Neural crest cell (in vitro differentiated cells): ENCODE measurements at regions not wholly inside any gene's neighbourhood (a gene's known extent, or its start where the extent isn't known, plus 50 kb on each side); places are given as distances from the start of the nearest gene placed in this dataset.
A peak's percentile ranks its signal among the peaks of the same experiment; 100 is the strongest.

Experiments
- DNase-seq: peaks from one replicate; pipeline ENCODE4 v3.0.0; 2021; ENCODE audit warnings: low read depth, mixed read lengths, low spot score
- H3K27ac Mint-ChIP-seq: one replicate; pipeline ENCODE4 v1.8.0; 2021; ENCODE audit warnings: mild to moderate bottlenecking, mixed read lengths; ENCODE audit not compliant: unreplicated experiment
- H3K27me3 Mint-ChIP-seq: 2 replicates; pipeline ENCODE4 v1.8.0; 2021; ENCODE audit warnings: low read depth, mild to moderate bottlenecking, mixed read lengths
- H3K36me3 Mint-ChIP-seq: 2 replicates; pipeline ENCODE4 v1.8.0; 2021; ENCODE audit warnings: low read depth, mild to moderate bottlenecking, mixed read lengths
- H3K4me1 Mint-ChIP-seq: 2 replicates; pipeline ENCODE4 v1.8.0; 2021; ENCODE audit warnings: mixed read lengths
- H3K4me3 Mint-ChIP-seq: one replicate; pipeline ENCODE4 v1.8.0; 2021; ENCODE audit warnings: mild to moderate bottlenecking, mixed read lengths
- H3K9me3 Mint-ChIP-seq: 2 replicates; pipeline ENCODE4 v1.8.0; 2021; ENCODE audit warnings: mixed read lengths
- TF ChIP-seq, protein P1 (sequence below): fragments of 200-600 bp; sonication (generic); conservative IDR thresholded peaks from 2 replicates; pipeline ENCODE4 v1.5.0; 2021; ENCODE audit warnings: antibody characterized with exemption, mild to moderate bottlenecking

DNA sequence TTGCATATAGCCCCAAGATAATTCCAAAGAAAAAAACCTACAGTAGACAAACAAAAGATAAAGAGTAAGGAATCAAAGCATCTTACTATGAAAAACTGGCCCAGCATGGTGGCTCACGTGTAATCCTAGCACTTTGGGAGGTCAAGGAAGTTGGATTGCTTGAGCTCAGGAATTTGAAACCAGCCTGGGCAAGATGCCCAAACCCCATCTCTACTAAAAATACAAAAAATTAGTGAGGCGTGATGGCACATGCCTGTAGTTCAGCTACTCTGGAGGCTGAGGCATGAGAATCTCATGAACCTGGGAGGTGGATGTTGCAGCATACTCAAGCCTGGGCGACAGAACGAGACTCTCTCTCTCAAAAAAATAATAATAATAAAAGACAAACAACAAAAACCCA is 764.7 kb upstream of the KIF2B start:
- Mint-ChIP-seq H3K27me3 (no peaks in the 10 kb centered on the region), H3K4me3 (no peak overlapping the region), H3K36me3 (no peaks in the 10 kb centered on the region), H3K27ac (no peak overlapping the region), H3K9me3 (peaks cover 7% of the 10 kb centered on the region), H3K4me1 (no peaks in the 10 kb centered on the region)
- TF ChIP-seq, protein P1, sequence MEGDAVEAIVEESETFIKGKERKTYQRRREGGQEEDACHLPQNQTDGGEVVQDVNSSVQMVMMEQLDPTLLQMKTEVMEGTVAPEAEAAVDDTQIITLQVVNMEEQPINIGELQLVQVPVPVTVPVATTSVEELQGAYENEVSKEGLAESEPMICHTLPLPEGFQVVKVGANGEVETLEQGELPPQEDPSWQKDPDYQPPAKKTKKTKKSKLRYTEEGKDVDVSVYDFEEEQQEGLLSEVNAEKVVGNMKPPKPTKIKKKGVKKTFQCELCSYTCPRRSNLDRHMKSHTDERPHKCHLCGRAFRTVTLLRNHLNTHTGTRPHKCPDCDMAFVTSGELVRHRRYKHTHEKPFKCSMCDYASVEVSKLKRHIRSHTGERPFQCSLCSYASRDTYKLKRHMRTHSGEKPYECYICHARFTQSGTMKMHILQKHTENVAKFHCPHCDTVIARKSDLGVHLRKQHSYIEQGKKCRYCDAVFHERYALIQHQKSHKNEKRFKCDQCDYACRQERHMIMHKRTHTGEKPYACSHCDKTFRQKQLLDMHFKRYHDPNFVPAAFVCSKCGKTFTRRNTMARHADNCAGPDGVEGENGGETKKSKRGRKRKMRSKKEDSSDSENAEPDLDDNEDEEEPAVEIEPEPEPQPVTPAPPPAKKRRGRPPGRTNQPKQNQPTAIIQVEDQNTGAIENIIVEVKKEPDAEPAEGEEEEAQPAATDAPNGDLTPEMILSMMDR, result no peak
- DNase-seq, result no peak

DNA sequence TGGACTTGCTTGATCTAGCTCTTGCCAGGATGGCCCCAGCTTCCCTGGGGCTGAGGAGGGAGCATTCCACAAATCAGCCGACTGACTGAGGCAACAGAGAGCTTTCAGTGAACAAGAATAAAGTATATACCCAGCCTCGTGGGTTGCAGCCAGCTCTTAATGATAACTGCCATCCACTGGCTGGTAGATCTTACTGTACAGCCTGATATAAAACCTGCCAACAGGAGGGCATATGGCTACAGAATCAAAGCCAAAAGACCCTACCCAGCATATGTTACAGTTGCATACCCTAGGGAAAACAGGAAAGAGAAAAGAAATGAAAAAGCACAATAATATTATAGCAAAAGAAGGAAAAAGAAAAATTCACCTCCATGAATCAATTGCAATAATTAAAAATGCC is 775.9 kb upstream of the KIF2B start:
- TF ChIP-seq, protein P1, result no peak
- no peak for DNase-seq
- Mint-ChIP-seq H3K4me1 (no peaks in the 10 kb centered on the region), H3K27me3 (no peaks in the 10 kb centered on the region), H3K9me3 (peaks cover 10% of the 10 kb centered on the region), H3K36me3 (no peaks in the 10 kb centered on the region), H3K27ac (no peak overlapping the region), H3K4me3 (no peak overlapping the region)

DNA sequence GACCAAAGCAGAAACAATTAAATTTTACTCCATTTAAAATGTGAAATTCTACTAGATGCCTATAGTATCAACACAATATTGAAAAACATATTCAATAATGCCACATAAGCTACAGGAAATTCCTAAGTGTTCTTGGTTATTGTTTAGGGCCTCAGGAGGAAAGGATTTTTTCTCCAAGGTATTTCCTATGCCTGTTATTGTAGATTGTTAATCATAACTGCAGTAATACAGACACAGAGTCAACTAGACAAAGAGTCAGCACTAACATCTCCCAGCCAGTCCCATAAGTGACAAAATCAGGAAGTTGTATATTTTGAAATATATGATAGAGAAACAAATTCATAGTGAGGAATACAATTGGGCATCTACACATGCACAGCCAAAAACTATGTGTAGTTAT is 782.7 kb upstream of the KIF2B start:
- TF ChIP-seq, protein P1, result no peak
- H3K36me3 Mint-ChIP-seq, result no peaks in the 10 kb centered on the region
- no peak overlapping the region for H3K4me3 Mint-ChIP-seq
- DNase-seq, result no peak
- H3K27me3 Mint-ChIP-seq, result no peaks in the 10 kb centered on the region
- H3K9me3 Mint-ChIP-seq, result peaks cover 6% of the 10 kb centered on the region
- H3K4me1 Mint-ChIP-seq, result no peaks in the 10 kb centered on the region
- no peak overlapping the region for H3K27ac Mint-ChIP-seq

DNA sequence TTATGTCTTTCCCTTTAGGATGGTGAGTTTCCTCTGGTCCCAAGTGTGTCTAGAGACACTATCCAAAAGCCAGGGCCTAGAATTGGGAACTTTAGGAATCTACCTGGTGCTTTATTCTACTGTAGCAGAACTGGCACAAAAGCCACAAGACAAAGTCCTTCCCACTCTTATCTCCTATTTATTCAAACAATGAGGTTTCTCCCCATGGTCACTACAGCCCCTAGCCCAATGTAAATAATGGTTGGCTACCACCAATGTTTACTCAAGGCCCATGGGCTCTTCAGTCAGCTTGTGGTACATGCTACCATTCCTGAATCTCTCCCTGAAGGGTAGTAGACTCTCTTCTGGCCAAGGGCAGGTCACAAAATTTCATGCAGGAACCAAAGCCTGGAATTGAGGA is 789.4 kb upstream of the KIF2B start:
- Mint-ChIP-seq H3K4me1 (no peaks in the 10 kb centered on the region), H3K4me3 (no peak overlapping the region), H3K9me3 (peaks cover 9% of the 10 kb centered on the region), H3K36me3 (no peaks in the 10 kb centered on the region), H3K27ac (no peak overlapping the region), H3K27me3 (no peaks in the 10 kb centered on the region)
- TF ChIP-seq, protein P1, result no peak
- DNase-seq, result no peak

DNA sequence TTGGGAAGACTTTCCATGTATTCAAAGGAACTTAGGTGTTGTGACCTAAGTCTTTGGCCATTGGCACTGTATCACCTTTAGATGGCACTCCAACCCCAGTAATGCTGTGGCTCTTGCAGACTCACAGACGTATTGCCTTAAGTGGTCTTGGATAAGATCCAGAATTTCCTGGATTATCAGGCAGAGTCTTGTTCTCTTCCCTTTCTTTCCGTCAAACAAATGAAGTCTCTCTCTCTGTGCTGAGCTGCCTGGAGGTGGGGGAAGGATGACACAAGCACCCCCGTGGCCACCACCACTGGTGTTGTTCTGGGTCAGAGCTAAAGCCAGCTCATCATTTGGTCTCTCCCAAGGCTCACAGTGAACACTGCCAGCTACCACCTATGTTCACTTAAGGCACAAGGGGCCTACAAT is 789.9 kb upstream of the KIF2B start:
- Mint-ChIP-seq H3K27ac (no peak overlapping the region), H3K4me3 (no peak overlapping the region), H3K36me3 (no peaks in the 10 kb centered on the region), H3K27me3 (no peaks in the 10 kb centered on the region), H3K4me1 (no peaks in the 10 kb centered on the region), H3K9me3 (peaks cover 9% of the 10 kb centered on the region)
- peak; percentile 7 for DNase-seq
- TF ChIP-seq, protein P1, result peak; percentile 79

- H3K4me1 Mint-ChIP-seq, result peaks cover 3% of the 10 kb centered on the region
- no peak for DNase-seq
- H3K27ac Mint-ChIP-seq, result no peak overlapping the region
- no peak overlapping the region for H3K4me3 Mint-ChIP-seq
- H3K36me3 Mint-ChIP-seq, result no peaks in the 10 kb centered on the region
- no peaks in the 10 kb centered on the region for H3K27me3 Mint-ChIP-seq
- TF ChIP-seq, protein P1, result no peak
- peaks cover 8% of the 10 kb centered on the region for H3K9me3 Mint-ChIP-seq
Measured at GRCh38 chr17:53017227-53017626, 805.5 kb upstream of the KIF2B start.
